ENCODE measurements at regions not wholly inside any gene's neighbourhood (a gene's known extent, or its start where the extent isn't known, plus 50 kb on each side); places are given as distances from the start of the nearest gene placed in this dataset.

- no peak for TF ChIP-seq CTCF (conservative IDR thresholded peaks at IDR 0.05; ENCODE audit: low read length)
- no peak for TF ChIP-seq EZH2phosphoT487 (IDR thresholded peaks at IDR 0.05; ENCODE audit: borderline replicate concordance, low read depth, low read length)
Observed at GRCh38 chr10:25661632-25662031, 272.4 kb upstream of the MYO3A start.

Data from OCI-LY7 (cell line).